NCI-H82 (cell line): ENCODE measurements at regions not wholly inside any gene's neighbourhood (a gene's known extent, or its start where the extent isn't known, plus 50 kb on each side); places are given as distances from the start of the nearest gene placed in this dataset.
A peak's percentile ranks its signal among the peaks of the same experiment; 100 is the strongest.
"Not testable (repeated sequence)": the region's sequence is repeated elsewhere in the genome, so short reads cannot be mapped to it uniquely, and the experiment has no call there.

Source experiments
- DNase-seq: peaks from one replicate; lab custom pipeline; 2025; lab: John Stamatoyannopoulos, UW

- DNase-seq, result peak; percentile 82
Measured at GRCh38 chr2:13604951-13605661, 888.4 kb downstream of the TRIB2 start.

GRCh38 chr2:13607139-13607538 is 890.4 kb downstream of the TRIB2 start:
- DNase-seq, result no peak

- DNase-seq, result no peak
Measured at GRCh38 chr2:13611939-13612338, 895.2 kb downstream of the TRIB2 start.

GRCh38 chr2:13616059-13616458 is 899.3 kb downstream of the TRIB2 start:
- DNase-seq, result peak; percentile 81

GRCh38 chr2:13616616-13617015 is 899.9 kb downstream of the TRIB2 start:
- DNase-seq, result peak; percentile 99

- DNase-seq, result no peak
Measured at GRCh38 chr2:13628122-13628521, 911.4 kb downstream of the TRIB2 start.

GRCh38 chr2:13638181-13638580 is 921.4 kb downstream of the TRIB2 start:
- no peak for DNase-seq

GRCh38 chr2:13649918-13650317 is 933.2 kb downstream of the TRIB2 start:
- no peak for DNase-seq

GRCh38 chr2:13650586-13651180 is 933.9 kb downstream of the TRIB2 start:
- DNase-seq, result peak; percentile 44

GRCh38 chr2:13651684-13652131 is 935.0 kb downstream of the TRIB2 start:
- DNase-seq, result no peak

- DNase-seq, result peak; percentile 8
Measured at GRCh38 chr2:13652531-13653313, 936.0 kb downstream of the TRIB2 start.

- DNase-seq, result no peak
Measured at GRCh38 chr2:13654416-13654815, 937.7 kb downstream of the TRIB2 start.

GRCh38 chr2:13660231-13660630 is 943.5 kb downstream of the TRIB2 start:
- DNase-seq, result no peak

GRCh38 chr2:13662055-13662454 is 945.3 kb downstream of the TRIB2 start:
- DNase-seq, result no peak

- DNase-seq, result no peak
Measured at GRCh38 chr2:13666582-13667414, 950.1 kb downstream of the TRIB2 start.

- DNase-seq, result no peak
Measured at GRCh38 chr2:13667415-13667757, 950.6 kb downstream of the TRIB2 start.

- DNase-seq, result no peak
Measured at GRCh38 chr2:13669607-13670006, 952.9 kb downstream of the TRIB2 start.

GRCh38 chr2:13673821-13674220 is 957.1 kb downstream of the TRIB2 start:
- not testable (repeated sequence) for DNase-seq

- DNase-seq, result no peak
Measured at GRCh38 chr2:13676269-13676668, 956.2 kb upstream of the LRATD1 start.

- no peak for DNase-seq
Measured at GRCh38 chr2:13681936-13682335, 950.6 kb upstream of the LRATD1 start.

GRCh38 chr2:13682540-13683272 is 949.8 kb upstream of the LRATD1 start:
- no peak for DNase-seq
